DMS 273 treated with DMSO at 0.1 percent for 48 hours (cell line): ENCODE measurements at regions not wholly inside any gene's neighbourhood (a gene's known extent, or its start where the extent isn't known, plus 50 kb on each side); places are given as distances from the start of the nearest gene placed in this dataset.
"Not testable (repeated sequence)": the region's sequence is repeated elsewhere in the genome, so short reads cannot be mapped to it uniquely, and the experiment has no call there.

ENCODE experiments used
- DNase-seq: peaks from one replicate; lab custom pipeline; 2025; lab: John Stamatoyannopoulos, UW

GRCh38 chr16:29218649-29219048 is 187.9 kb downstream of the NPIPB11 start:
- not testable (repeated sequence) for DNase-seq

GRCh38 chr16:29218171-29218570 is 188.3 kb downstream of the NPIPB11 start:
- not testable (repeated sequence) for DNase-seq

- not testable (repeated sequence) for DNase-seq
These were observed 188.8 kb downstream of the NPIPB11 start for GRCh38 chr16:29217752-29218126.

GRCh38 chr16:29217104-29217751 is 189.3 kb downstream of the NPIPB11 start:
- DNase-seq = not testable (repeated sequence)

GRCh38 chr16:29213770-29214169 is 192.7 kb downstream of the NPIPB11 start:
- not testable (repeated sequence) for DNase-seq

GRCh38 chr16:29213251-29213650 is 193.3 kb downstream of the NPIPB11 start:
- not testable (repeated sequence) for DNase-seq

GRCh38 chr16:29212084-29213027 is 194.2 kb downstream of the NPIPB11 start:
- DNase-seq = not testable (repeated sequence)

- DNase-seq = not testable (repeated sequence)
These were observed 195.1 kb downstream of the NPIPB11 start for GRCh38 chr16:29211456-29211855.

- DNase-seq = not testable (repeated sequence)
These were observed 196.0 kb downstream of the NPIPB11 start for GRCh38 chr16:29210299-29211150.

GRCh38 chr16:29206120-29206519 is 200.4 kb downstream of the NPIPB11 start:
- DNase-seq = not testable (repeated sequence)

- not testable (repeated sequence) for DNase-seq
These were observed 201.4 kb downstream of the NPIPB11 start for GRCh38 chr16:29205151-29205550.

GRCh38 chr16:29204806-29205135 is 201.7 kb downstream of the NPIPB11 start:
- DNase-seq = no peak

GRCh38 chr16:29203933-29204805 is 202.3 kb downstream of the NPIPB11 start:
- not testable (repeated sequence) for DNase-seq

- not testable (repeated sequence) for DNase-seq
These were observed 203.2 kb downstream of the NPIPB11 start for GRCh38 chr16:29203046-29203932.

- DNase-seq = not testable (repeated sequence)
These were observed 203.9 kb downstream of the NPIPB11 start for GRCh38 chr16:29202642-29203041.

- DNase-seq = not testable (repeated sequence)
These were observed 204.4 kb downstream of the NPIPB11 start for GRCh38 chr16:29202025-29202632.

- DNase-seq = not testable (repeated sequence)
These were observed 205.1 kb downstream of the NPIPB11 start for GRCh38 chr16:29201296-29202024.

- not testable (repeated sequence) for DNase-seq
These were observed 205.8 kb downstream of the NPIPB11 start for GRCh38 chr16:29200681-29201080.

GRCh38 chr16:29200135-29200601 is 206.3 kb downstream of the NPIPB11 start:
- DNase-seq = not testable (repeated sequence)
